ENCODE measurements at regions not wholly inside any gene's neighbourhood (a gene's known extent, or its start where the extent isn't known, plus 50 kb on each side); places are given as distances from the start of the nearest gene placed in this dataset.

GRCh38 chr3:99246010-99246654 is 344.6 kb upstream of the DCBLD2 start:
- TF ChIP-seq CTCF (conservative IDR thresholded peaks at IDR 0.05 in 1 of 2, IDR thresholded peaks at IDR 0.05 in 1 of 2; ENCODE audit: low read depth in 1 of 2, low read length in 2 of 2) (no peak), EZH2 (IDR thresholded peaks at IDR 0.05; ENCODE audit: low read length, missing control alignments) (no peak)
